Activated naive CD8-positive, alpha-beta T cell (primary cell): ENCODE measurements at regions not wholly inside any gene's neighbourhood (a gene's known extent, or its start where the extent isn't known, plus 50 kb on each side); places are given as distances from the start of the nearest gene placed in this dataset.

Experiments
- H3K27ac Mint-ChIP-seq: one replicate; pipeline ENCODE4 v1.8.0; 2021; ENCODE audit warnings: mixed read lengths
- H3K27me3 Mint-ChIP-seq: one replicate; pipeline ENCODE4 v1.8.0; 2021; ENCODE audit warnings: mixed read lengths
- H3K36me3 Mint-ChIP-seq: one replicate; pipeline ENCODE4 v1.8.0; 2021; ENCODE audit warnings: mixed read lengths
- H3K4me1 Mint-ChIP-seq: one replicate; pipeline ENCODE4 v1.8.0; 2021; ENCODE audit warnings: low read depth, mixed read lengths
- H3K4me3 Mint-ChIP-seq: one replicate; pipeline ENCODE4 v1.8.0; 2021; ENCODE audit warnings: mild to moderate bottlenecking, mixed read lengths
- H3K9me3 Mint-ChIP-seq: one replicate; pipeline ENCODE4 v1.8.0; 2021; ENCODE audit warnings: low read depth, mixed read lengths

DNA sequence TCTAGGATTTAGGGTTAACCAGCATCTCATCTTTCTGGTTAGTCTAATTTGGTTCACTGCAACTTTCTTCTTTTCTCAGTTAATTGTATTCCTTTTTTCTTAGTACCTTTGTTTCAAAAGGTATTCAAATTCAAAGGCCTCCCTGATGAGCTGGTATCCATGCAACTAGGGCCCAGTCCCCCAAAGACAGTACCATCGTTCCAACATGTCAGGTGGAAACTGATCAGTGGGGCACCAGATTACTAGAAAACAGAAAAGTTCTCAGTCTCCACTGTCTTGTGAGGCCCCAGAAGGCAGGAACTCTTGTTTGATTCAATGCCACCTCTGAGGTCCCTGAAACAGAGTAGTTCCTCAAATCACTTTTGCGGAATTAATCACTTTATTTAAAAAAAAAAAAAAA, 303.2 kb upstream of the NBEA start:
- Mint-ChIP-seq H3K4me1 (no peaks in the 10 kb centered on the region), H3K4me3 (no peak overlapping the region), H3K27me3 (peaks cover 1% of the 10 kb centered on the region)

DNA sequence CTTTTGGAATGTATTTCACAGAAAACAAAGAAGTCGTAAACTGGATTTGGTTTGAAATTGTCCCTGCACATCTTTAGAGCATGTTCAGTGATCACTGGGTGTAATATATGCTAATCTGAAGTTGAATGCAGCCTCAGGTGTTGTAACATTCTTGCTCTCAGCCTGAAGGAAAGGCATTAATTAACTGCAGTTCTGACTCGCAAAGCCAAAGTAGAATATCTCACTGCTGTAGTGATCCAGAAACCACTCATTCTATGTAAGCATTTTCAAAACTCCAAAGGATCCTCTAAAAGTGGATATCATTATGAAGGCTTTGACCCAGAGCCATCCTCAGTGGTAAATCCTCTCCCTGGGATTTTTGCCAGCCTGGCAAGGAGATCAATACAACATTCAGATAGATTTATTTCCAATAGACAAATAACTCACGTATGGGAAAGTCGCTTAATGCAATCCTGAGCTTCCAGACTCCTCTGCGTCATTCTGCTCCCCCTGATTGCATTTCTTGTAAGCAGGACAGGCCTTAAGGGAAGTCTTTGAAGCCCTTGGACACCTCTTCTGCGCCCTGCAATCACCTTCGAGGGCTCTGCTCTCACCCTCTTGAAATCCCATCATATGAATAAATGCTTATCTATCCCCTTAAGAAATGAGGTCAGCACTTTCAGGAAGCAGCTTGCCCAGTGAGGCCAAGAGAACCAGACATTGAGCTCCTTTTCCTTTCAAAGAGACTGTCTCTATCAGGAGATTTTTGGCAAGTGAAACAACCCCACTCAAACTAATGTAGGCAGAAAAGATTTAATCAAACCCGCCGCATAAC, 301.7 kb upstream of the NBEA start:
- Mint-ChIP-seq H3K4me3 (no peak overlapping the region), H3K4me1 (no peaks in the 10 kb centered on the region), H3K27me3 (peaks cover 1% of the 10 kb centered on the region), H3K9me3 (peaks cover 5% of the 10 kb centered on the region), H3K36me3 (no peaks in the 10 kb centered on the region), H3K27ac (no peak overlapping the region)

More for the DNA sequence above, 303.2 kb upstream of the NBEA start:
- Mint-ChIP-seq H3K9me3 (peaks cover 5% of the 10 kb centered on the region), H3K27ac (no peak overlapping the region), H3K36me3 (no peaks in the 10 kb centered on the region)

DNA sequence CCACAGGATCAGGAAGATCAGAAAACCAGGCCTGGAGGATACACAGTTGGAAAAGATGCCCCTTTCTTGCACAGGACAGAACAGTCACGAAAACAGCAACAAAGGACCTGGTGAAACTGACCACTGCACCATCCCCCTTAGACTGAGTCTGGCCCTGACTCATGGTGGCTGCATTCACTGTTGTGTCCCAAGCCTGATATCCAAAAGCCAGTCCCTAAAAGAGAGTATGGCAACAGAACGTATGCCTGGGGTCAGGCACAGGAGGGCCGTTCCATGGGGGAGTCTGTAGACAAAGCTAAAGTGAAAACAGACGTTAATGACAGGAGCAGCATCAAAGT, 301.1 kb upstream of the NBEA start:
- H3K27me3 Mint-ChIP-seq, result peaks cover 1% of the 10 kb centered on the region
- H3K27ac Mint-ChIP-seq, result no peak overlapping the region
- H3K36me3 Mint-ChIP-seq, result no peaks in the 10 kb centered on the region
- H3K4me1 Mint-ChIP-seq, result no peaks in the 10 kb centered on the region
- peaks cover 5% of the 10 kb centered on the region for H3K9me3 Mint-ChIP-seq
- no peak overlapping the region for H3K4me3 Mint-ChIP-seq

GRCh38 chr13:34647379-34648150, 294.5 kb upstream of the NBEA start:
- Mint-ChIP-seq H3K27me3 (no peaks in the 10 kb centered on the region), H3K27ac (no peak overlapping the region), H3K4me1 (no peaks in the 10 kb centered on the region), H3K9me3 (no peaks in the 10 kb centered on the region), H3K4me3 (no peak overlapping the region), H3K36me3 (no peaks in the 10 kb centered on the region)

DNA sequence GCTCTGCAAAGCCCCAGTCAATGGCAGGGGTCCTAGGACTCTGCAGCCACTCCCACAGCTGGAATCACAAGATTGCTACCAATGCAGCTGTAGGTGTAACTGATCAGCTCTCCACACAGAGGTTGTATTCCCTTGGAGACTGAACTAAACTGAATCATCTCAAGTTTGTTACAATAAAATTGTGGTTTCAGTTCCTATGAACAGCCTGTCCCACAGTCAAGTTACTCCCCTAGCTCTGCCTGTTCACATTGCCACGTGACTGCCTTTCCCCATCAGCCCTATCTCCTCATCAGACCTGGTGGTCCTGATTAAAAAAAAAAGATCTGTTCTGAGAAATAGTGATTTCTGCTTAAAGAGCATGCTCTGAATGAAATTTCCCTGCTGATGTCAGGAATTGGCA, 287.9 kb upstream of the NBEA start:
- Mint-ChIP-seq H3K27ac (no peak overlapping the region), H3K9me3 (peaks cover 4% of the 10 kb centered on the region), H3K36me3 (no peaks in the 10 kb centered on the region), H3K27me3 (no peaks in the 10 kb centered on the region), H3K4me1 (no peaks in the 10 kb centered on the region), H3K4me3 (no peak overlapping the region)

DNA sequence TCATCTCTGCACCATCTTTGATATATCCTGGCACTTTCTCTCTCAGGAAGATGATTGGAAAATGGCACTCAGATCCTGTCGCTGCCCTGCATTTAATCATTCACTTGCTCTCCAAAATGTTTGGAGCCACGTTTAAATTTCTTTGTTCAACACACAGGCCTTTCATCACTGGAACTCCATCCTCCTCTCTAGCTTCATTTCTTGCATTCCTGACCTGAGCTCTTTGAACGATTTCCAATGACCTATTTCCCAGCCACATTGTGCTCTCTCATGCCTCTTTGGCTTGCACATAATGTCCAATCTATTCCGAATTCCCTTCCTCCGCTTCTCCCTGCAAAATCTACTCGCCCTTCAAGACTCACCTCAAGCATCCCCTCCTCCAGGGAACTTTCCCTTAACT, 287.4 kb upstream of the NBEA start:
- Mint-ChIP-seq H3K4me1 (no peaks in the 10 kb centered on the region), H3K4me3 (no peak overlapping the region), H3K36me3 (no peaks in the 10 kb centered on the region), H3K27ac (no peak overlapping the region), H3K27me3 (no peaks in the 10 kb centered on the region), H3K9me3 (peaks cover 4% of the 10 kb centered on the region)

- Mint-ChIP-seq H3K4me3 (no peak overlapping the region), H3K27ac (no peak overlapping the region), H3K36me3 (no peaks in the 10 kb centered on the region), H3K4me1 (no peaks in the 10 kb centered on the region), H3K9me3 (peaks cover 4% of the 10 kb centered on the region), H3K27me3 (no peaks in the 10 kb centered on the region)
Measured at GRCh38 chr13:34655554-34655953, 286.5 kb upstream of the NBEA start.

DNA sequence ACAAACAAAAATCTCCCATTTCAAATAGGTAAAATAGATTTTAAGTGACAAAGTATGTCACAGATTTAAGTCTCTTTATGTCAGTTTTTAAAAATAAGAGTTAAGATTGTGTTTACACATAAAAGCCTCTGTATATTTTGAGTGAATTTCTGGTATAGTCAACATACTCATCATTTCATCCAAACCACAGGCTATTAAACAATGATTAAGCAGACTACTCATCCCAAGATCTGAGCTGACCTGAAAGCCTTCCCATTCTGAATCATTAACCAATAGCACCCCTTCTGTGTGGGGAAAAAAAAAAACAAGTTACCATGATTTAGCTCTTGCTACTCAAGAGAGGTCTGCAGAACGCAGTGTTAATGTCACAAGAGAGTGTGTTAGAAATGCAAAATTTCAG, 284.4 kb upstream of the NBEA start:
- no peak overlapping the region for H3K4me3 Mint-ChIP-seq
- H3K27me3 Mint-ChIP-seq, result no peaks in the 10 kb centered on the region
- no peaks in the 10 kb centered on the region for H3K36me3 Mint-ChIP-seq
- peaks cover 4% of the 10 kb centered on the region for H3K9me3 Mint-ChIP-seq
- no peaks in the 10 kb centered on the region for H3K4me1 Mint-ChIP-seq
- no peak overlapping the region for H3K27ac Mint-ChIP-seq

DNA sequence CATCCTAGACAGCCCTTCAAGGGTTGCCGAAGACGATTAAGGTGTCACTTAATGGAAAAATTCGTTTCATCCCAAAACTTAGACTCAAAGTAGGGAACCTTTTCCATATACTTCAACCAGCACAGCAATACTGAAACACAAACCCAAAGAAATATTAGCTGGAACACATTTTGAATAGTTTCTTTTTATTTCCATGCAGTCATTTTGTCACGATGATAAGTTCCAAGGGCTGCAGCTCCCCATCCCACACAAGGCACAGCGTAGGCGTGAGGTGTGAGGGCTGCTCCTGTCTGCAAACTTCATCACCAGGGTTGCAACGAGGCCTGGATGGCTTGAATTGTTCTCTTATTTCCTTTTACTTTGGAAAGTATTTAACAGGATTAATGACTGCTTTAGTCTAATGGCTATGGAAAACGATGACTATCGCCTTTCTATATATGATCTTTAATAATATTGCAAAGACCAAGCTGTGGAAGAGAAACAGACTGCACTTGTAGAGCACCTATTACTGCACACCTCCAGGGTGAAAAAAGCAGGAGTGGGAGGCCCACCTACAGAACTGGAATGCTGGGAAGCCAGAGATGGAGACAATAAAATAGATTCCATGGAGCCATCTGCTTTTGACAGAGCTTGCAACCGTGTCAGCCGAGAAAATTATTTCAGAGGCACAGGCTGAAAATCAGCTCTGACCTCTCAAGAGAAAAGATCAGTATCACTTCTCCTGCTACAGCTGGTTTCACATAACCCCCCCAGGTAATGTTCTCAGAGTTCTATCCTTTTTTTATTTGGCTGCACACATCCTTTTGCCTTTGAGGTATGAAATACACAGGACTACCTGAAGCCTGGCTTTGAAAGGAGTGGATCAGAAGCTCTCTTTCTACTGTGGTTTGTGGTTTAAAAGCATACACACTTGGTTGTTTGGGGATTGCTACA, 274.5 kb upstream of the NBEA start:
- no peaks in the 10 kb centered on the region for H3K4me1 Mint-ChIP-seq
- peaks cover 5% of the 10 kb centered on the region for H3K9me3 Mint-ChIP-seq
- no peak overlapping the region for H3K4me3 Mint-ChIP-seq
- peaks cover 2% of the 10 kb centered on the region for H3K27me3 Mint-ChIP-seq
- H3K36me3 Mint-ChIP-seq, result no peaks in the 10 kb centered on the region
- no peak overlapping the region for H3K27ac Mint-ChIP-seq

GRCh38 chr13:34671137-34671536, 270.9 kb upstream of the NBEA start:
- Mint-ChIP-seq H3K36me3 (no peaks in the 10 kb centered on the region), H3K4me1 (no peaks in the 10 kb centered on the region), H3K27me3 (peaks cover 2% of the 10 kb centered on the region), H3K27ac (no peak overlapping the region), H3K9me3 (no peaks in the 10 kb centered on the region), H3K4me3 (no peak overlapping the region)

GRCh38 chr13:34672631-34673030, 269.4 kb upstream of the NBEA start:
- Mint-ChIP-seq H3K27me3 (peaks cover 2% of the 10 kb centered on the region), H3K4me1 (no peaks in the 10 kb centered on the region), H3K27ac (no peak overlapping the region), H3K9me3 (peaks cover 2% of the 10 kb centered on the region), H3K36me3 (no peaks in the 10 kb centered on the region), H3K4me3 (no peak overlapping the region)

GRCh38 chr13:34675626-34676025, 266.4 kb upstream of the NBEA start:
- Mint-ChIP-seq H3K4me3 (no peak overlapping the region), H3K27me3 (peaks cover 2% of the 10 kb centered on the region), H3K27ac (no peak overlapping the region), H3K9me3 (peaks cover 3% of the 10 kb centered on the region), H3K36me3 (no peaks in the 10 kb centered on the region), H3K4me1 (no peaks in the 10 kb centered on the region)

- Mint-ChIP-seq H3K27me3 (peaks cover 2% of the 10 kb centered on the region), H3K4me3 (no peak overlapping the region), H3K9me3 (peaks cover 3% of the 10 kb centered on the region), H3K4me1 (no peaks in the 10 kb centered on the region), H3K36me3 (no peaks in the 10 kb centered on the region), H3K27ac (no peak overlapping the region)
Measured at GRCh38 chr13:34678154-34678553, 263.9 kb upstream of the NBEA start.

- Mint-ChIP-seq H3K4me3 (no peak overlapping the region), H3K27me3 (peaks cover 2% of the 10 kb centered on the region), H3K36me3 (no peaks in the 10 kb centered on the region), H3K27ac (no peak overlapping the region), H3K9me3 (peaks cover 3% of the 10 kb centered on the region), H3K4me1 (no peaks in the 10 kb centered on the region)
Measured at GRCh38 chr13:34681405-34681955, 260.6 kb upstream of the NBEA start.

DNA sequence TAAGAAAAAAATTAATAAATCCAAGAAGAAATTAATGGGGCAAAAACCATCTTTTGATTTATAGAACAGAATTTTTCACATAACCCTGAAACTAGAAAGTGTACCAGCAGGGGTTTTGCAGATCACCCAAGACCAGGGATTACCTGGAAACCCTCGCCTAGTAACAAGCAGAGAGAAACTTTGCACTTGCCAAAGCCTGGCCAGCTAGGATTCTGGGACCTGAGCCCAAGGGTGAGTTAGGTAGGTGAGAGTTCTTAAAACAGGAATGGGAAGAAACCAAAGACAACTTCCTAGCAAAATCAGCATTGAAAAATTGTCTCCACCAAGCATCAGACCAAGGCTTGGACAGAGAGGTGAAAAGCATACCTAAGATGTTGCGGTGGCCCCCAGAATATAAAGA, 247.0 kb upstream of the NBEA start:
- Mint-ChIP-seq H3K36me3 (no peaks in the 10 kb centered on the region), H3K27ac (no peak overlapping the region), H3K27me3 (no peaks in the 10 kb centered on the region), H3K4me3 (no peak overlapping the region), H3K9me3 (no peaks in the 10 kb centered on the region), H3K4me1 (no peaks in the 10 kb centered on the region)
